ENCODE measurements at regions not wholly inside any gene's neighbourhood (a gene's known extent, or its start where the extent isn't known, plus 50 kb on each side); places are given as distances from the start of the nearest gene placed in this dataset.
"Not testable (repeated sequence)": the region's sequence is repeated elsewhere in the genome, so short reads cannot be mapped to it uniquely, and the experiment has no call there.

GRCh38 chr7:3117488-3118231 lies 74.0 kb upstream of the CARD11 start:
- no peak for TF ChIP-seq CTCF (IDR thresholded peaks at IDR 0.05)
- Histone ChIP-seq H3K27ac (no peak overlapping the region), H3K4me3 (no peak overlapping the region)
- DNase-seq (ENCODE audit: low spot score) = no peak

DNA sequence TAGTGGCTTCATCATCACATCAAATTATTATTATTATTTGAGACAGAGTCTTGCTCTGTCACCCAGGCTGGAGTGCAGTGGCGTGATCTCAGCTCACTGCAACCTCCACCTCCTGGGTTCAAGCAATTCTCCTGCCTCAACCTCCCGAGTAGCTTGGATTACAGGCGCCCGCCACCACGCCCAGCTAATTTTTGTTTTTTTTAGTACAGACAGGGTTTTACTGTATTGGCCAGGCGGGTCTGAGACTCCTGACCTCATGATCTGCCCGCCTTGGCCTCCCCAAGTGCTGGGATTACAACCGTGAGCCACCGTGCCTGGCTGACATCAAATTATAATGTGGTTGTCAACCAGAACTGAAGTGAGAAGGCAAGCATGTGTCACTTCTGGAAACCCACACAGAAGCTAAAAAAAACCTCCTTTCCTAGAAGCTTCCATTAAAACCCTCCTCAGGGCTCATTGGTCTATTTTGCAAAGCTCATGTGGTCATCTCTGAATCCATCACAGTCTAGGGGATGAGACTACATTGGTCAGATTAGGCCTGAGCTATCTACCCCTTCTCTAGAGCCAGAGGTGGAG lies 75.8 kb upstream of the CARD11 start:
- not testable (repeated sequence) for H3K27ac ChIP-seq; DNase-seq (ENCODE audit: low spot score)

GRCh38 chr7:3119963-3120362 lies 76.3 kb upstream of the CARD11 start:
- TF ChIP-seq CTCF (IDR thresholded peaks at IDR 0.05) = no peak
- no peak overlapping the region for H3K4me3 ChIP-seq
- no peak for DNase-seq (ENCODE audit: low spot score)
- no peak overlapping the region for H3K27ac ChIP-seq

More for the DNA sequence above, 75.8 kb upstream of the CARD11 start:
- H3K4me3 ChIP-seq = not testable (repeated sequence)

DNA sequence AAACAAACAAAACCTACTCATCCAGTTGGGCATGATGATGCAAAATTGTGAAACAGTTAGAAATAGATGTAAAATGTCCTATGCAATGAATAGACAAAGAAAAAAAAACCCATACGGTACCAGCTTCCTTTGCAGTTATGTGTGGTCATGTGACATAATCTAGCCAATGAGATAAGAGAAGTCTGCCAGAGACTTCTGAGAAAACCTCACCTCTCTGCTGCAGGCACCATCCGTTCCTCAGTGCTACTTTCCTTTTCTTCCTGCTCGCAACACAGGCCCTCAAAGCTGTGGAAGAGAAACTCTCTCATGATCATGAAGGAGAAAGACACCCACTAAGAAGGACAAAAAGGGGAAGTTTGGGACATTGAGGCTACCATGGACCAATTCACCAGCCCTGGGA lies 76.8 kb upstream of the CARD11 start:
- no peak for TF ChIP-seq CTCF (IDR thresholded peaks at IDR 0.05)
- DNase-seq (ENCODE audit: low spot score) = no peak
- Histone ChIP-seq H3K4me3 (no peak overlapping the region), H3K27ac (no peak overlapping the region)

- Histone ChIP-seq H3K27ac (no peak overlapping the region), H3K4me3 (no peak overlapping the region)
- no peak for TF ChIP-seq CTCF (IDR thresholded peaks at IDR 0.05)
- no peak for DNase-seq (ENCODE audit: low spot score)
These were observed 85.3 kb upstream of the CARD11 start for GRCh38 chr7:3128857-3129490.

- no peak overlapping the region for H3K4me3 ChIP-seq
- no peak for TF ChIP-seq CTCF (IDR thresholded peaks at IDR 0.05)
- DNase-seq (ENCODE audit: low spot score) = no peak
- no peak overlapping the region for H3K27ac ChIP-seq
These were observed 90.2 kb upstream of the CARD11 start for GRCh38 chr7:3133811-3134385.

DNA sequence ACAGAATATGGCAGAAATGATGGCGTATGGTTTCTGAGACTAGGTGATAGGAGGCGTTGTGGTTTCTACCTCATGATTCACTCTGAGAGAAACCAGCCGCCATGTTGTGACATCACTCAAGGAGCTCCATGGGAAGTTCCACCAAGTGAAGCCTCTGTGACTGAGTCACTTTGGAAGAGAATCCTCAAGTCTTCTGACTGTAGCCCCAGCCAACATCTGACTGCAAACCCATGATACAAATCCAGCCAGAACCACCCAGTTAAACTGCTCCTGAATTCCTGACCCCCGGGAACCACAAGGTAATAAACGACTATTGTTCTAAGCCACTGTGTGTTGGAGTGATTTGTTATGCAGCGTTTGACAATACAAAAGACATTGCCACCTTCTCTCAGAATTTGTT lies 91.1 kb upstream of the CARD11 start:
- no peak for DNase-seq (ENCODE audit: low spot score)
- no peak overlapping the region for H3K4me3 ChIP-seq
- no peak for TF ChIP-seq CTCF (IDR thresholded peaks at IDR 0.05)
- H3K27ac ChIP-seq = no peak overlapping the region

All from coronary artery (tissue), 2 donors.